ENCODE measurements at regions not wholly inside any gene's neighbourhood (a gene's known extent, or its start where the extent isn't known, plus 50 kb on each side); places are given as distances from the start of the nearest gene placed in this dataset.

DNA sequence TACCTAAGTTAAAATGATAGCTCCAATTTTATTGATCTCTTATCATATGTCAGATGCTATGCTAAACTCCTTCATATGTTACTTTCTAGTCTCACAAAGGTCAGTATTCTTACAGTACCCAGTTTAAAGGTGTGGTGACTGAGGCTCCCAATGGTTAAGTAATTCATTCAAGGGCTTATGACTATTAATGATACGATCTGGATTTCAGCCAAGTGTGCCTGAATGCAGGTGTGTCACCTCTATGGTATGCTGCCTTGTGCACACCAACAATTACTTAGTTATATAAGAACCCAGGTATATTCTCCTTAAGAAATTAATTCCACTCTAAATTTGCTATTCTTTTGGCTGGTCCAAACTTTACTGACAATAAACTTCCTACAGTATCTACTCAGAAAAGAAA, 84.6 kb upstream of the TRPC4 start:
- Histone ChIP-seq H3K36me3 (ENCODE audit: insufficient read depth, insufficient read length, low read length) (no peaks in the 10 kb centered on the region), H3K27me3 (ENCODE audit: insufficient read depth, insufficient read length) (no peaks in the 10 kb centered on the region), H3K4me3 (ENCODE audit: insufficient read length, low read depth) (no peak overlapping the region), H3K4me1 (ENCODE audit: insufficient read depth, insufficient read length) (no peaks in the 10 kb centered on the region), H3K9me3 (ENCODE audit: insufficient read depth, low read length) (no peaks in the 10 kb centered on the region), H3K9ac (ENCODE audit: insufficient read length, low read depth) (no peak overlapping the region)
- no peak for TF ChIP-seq SUZ12 (IDR thresholded peaks at IDR 0.05; ENCODE audit: extremely low read depth, insufficient read depth, insufficient read length)
- TF ChIP-seq ZNF274 (IDR thresholded peaks at IDR 0.05; ENCODE audit: low read depth, low read length): no peak
- no peak for TF ChIP-seq YY1 (IDR thresholded peaks at IDR 0.05; ENCODE audit: insufficient read depth, insufficient read length)
- no peak for DNase-seq (ENCODE audit: low read depth, low spot score)

DNA sequence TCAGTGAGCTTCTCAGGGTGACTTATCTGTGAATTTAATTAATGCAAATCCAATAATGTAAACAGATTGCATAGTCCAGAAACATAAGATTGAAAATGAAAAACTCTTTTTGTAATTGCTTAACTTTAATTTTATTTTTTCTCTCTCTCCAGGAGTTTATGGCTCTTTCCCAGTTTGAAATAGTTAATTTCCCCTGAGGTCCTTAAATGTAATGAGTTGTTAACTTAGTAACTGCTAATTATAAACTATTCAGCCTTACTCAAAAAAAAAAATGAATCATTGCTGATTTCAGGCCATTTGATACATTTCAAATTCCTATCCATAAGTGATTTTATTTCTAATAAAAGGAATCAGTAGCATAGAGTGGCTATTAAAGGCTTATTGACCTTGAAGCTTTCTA, 84.1 kb upstream of the TRPC4 start:
- no peak for DNase-seq (ENCODE audit: low read depth, low spot score)
- no peak overlapping the region for H3K4me3 ChIP-seq (ENCODE audit: insufficient read length, low read depth)
- H3K9ac ChIP-seq (ENCODE audit: insufficient read length, low read depth): no peak overlapping the region
- no peaks in the 10 kb centered on the region for H3K27me3 ChIP-seq (ENCODE audit: insufficient read depth, insufficient read length)
- no peaks in the 10 kb centered on the region for H3K9me3 ChIP-seq (ENCODE audit: insufficient read depth, low read length)
- no peaks in the 10 kb centered on the region for H3K36me3 ChIP-seq (ENCODE audit: insufficient read depth, insufficient read length, low read length)
- TF ChIP-seq SUZ12 (IDR thresholded peaks at IDR 0.05; ENCODE audit: extremely low read depth, insufficient read depth, insufficient read length) (no peak), ZNF274 (IDR thresholded peaks at IDR 0.05; ENCODE audit: low read depth, low read length) (no peak), YY1 (IDR thresholded peaks at IDR 0.05; ENCODE audit: insufficient read depth, insufficient read length) (no peak)
- no peaks in the 10 kb centered on the region for H3K4me1 ChIP-seq (ENCODE audit: insufficient read depth, insufficient read length)

DNA sequence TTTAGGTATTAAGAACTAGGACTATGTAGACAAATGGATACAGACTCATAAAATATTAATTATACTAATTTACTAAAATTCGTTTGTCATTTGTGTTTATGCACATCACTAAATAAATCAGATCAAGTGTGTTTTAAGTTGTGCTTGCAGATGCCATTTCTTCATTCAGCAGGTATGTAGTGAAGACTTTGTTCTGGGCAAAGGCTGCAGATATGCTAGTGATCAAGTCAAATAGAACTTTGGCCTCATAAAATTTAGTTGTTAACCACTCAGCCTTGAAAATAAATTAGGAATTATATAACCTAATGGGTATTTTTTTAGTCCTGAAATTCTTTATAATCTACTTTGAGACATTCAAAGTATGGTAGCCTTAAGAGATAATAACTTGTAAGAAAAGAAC, 80.4 kb upstream of the TRPC4 start:
- Histone ChIP-seq H3K4me3 (ENCODE audit: insufficient read length, low read depth) (no peak overlapping the region), H3K9ac (ENCODE audit: insufficient read length, low read depth) (no peak overlapping the region), H3K4me1 (ENCODE audit: insufficient read depth, insufficient read length) (no peaks in the 10 kb centered on the region), H3K9me3 (ENCODE audit: insufficient read depth, low read length) (no peaks in the 10 kb centered on the region), H3K36me3 (ENCODE audit: insufficient read depth, insufficient read length, low read length) (no peaks in the 10 kb centered on the region), H3K27me3 (ENCODE audit: insufficient read depth, insufficient read length) (no peaks in the 10 kb centered on the region)
- DNase-seq (ENCODE audit: low read depth, low spot score): no peak
- no peak for TF ChIP-seq ZNF274 (IDR thresholded peaks at IDR 0.05; ENCODE audit: low read depth, low read length)
- TF ChIP-seq SUZ12 (IDR thresholded peaks at IDR 0.05; ENCODE audit: extremely low read depth, insufficient read depth, insufficient read length): no peak
- no peak for TF ChIP-seq YY1 (IDR thresholded peaks at IDR 0.05; ENCODE audit: insufficient read depth, insufficient read length)

DNA sequence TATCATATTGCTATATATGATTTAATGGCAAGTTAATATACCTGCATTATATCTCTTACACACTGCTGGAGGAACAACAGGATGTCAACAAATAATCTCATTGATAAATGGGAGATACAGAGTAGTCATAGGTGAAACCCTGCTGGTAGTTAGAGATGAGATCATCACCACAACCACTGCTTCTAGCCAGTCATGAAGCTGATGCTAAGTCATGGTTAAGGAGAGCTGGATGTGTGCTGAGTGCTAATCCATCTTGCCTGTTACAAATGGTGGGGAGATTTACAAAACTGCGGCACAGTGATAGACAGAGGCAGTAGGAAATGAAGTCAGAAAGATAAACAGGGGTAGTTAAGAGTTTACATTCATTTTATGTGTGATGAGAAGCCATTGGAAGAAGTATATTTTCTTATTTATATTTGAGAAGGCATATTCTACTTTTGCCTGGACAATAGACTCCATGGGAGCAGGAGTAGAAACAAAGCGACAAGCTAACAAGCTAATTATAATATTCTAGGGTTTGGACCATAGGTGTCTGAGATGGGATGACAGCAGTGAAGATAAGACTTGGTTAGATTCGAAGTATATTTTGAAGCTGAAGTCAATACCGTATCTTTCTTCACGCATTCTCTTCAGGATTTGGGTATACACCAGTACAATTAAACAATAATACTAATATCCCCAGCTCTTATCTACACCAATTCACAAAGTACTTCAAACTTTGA, 78.0 kb upstream of the TRPC4 start:
- no peak overlapping the region for H3K4me3 ChIP-seq (ENCODE audit: insufficient read length, low read depth)
- no peak for DNase-seq (ENCODE audit: low read depth, low spot score)
- no peaks in the 10 kb centered on the region for H3K36me3 ChIP-seq (ENCODE audit: insufficient read depth, insufficient read length, low read length)
- TF ChIP-seq YY1 (IDR thresholded peaks at IDR 0.05; ENCODE audit: insufficient read depth, insufficient read length): no peak
- no peak for TF ChIP-seq ZNF274 (IDR thresholded peaks at IDR 0.05; ENCODE audit: low read depth, low read length)
- H3K27me3 ChIP-seq (ENCODE audit: insufficient read depth, insufficient read length): no peaks in the 10 kb centered on the region
- H3K9me3 ChIP-seq (ENCODE audit: insufficient read depth, low read length): no peaks in the 10 kb centered on the region
- no peaks in the 10 kb centered on the region for H3K4me1 ChIP-seq (ENCODE audit: insufficient read depth, insufficient read length)
- no peak overlapping the region for H3K9ac ChIP-seq (ENCODE audit: insufficient read length, low read depth)

DNA sequence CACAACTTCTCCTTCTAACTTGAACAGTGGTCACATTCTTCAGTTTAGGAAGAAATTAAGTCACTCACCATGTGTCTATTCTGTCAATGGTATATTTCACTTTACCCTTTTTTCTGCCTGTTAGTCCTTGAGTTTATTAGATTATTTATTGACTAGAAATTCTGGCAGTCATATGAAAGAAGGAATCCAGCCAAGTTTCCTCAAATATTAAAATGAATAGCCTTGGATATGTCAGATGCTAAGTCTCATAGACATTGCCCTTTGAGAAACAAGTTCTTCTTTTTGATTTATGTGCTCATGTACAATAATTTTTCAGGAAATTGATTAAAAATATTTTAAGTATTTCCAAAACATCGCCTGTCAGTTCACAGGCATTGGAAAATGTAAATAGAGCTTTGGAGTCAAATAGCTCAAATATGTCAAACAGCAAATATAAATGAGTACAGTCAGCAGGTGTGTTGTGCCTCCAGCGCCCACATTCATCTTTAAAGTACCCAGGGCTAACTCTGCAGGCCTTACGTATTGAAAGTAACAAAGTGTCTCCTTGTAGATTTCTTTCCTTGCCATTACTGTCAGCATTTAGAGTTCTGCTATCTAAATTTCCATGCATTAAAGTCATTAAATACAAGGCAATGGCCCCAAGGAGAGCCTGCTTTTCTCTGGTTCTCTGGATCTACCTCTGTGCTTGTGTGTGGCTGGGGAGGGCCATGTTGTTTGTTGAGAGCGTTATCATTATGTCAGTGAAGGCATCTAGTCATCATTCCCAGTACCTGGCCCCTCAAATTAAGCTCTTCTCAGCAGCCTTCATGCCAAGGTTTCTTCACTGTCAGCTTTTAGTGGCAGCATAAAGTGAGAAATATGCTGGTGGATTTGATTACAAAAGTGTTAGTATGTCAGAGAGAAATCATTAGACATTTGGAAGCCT, 76.3 kb upstream of the TRPC4 start:
- no peak overlapping the region for H3K9ac ChIP-seq (ENCODE audit: insufficient read length, low read depth)
- H3K36me3 ChIP-seq (ENCODE audit: insufficient read depth, insufficient read length, low read length): no peaks in the 10 kb centered on the region
- no peak for DNase-seq (ENCODE audit: low read depth, low spot score)
- TF ChIP-seq YY1 (IDR thresholded peaks at IDR 0.05; ENCODE audit: insufficient read depth, insufficient read length) (no peak), ZNF274 (IDR thresholded peaks at IDR 0.05; ENCODE audit: low read depth, low read length) (no peak), SUZ12 (IDR thresholded peaks at IDR 0.05; ENCODE audit: extremely low read depth, insufficient read depth, insufficient read length) (no peak)
- no peaks in the 10 kb centered on the region for H3K9me3 ChIP-seq (ENCODE audit: insufficient read depth, low read length)
- H3K4me1 ChIP-seq (ENCODE audit: insufficient read depth, insufficient read length): no peaks in the 10 kb centered on the region
- H3K27me3 ChIP-seq (ENCODE audit: insufficient read depth, insufficient read length): no peaks in the 10 kb centered on the region
- H3K4me3 ChIP-seq (ENCODE audit: insufficient read length, low read depth): no peak overlapping the region

DNA sequence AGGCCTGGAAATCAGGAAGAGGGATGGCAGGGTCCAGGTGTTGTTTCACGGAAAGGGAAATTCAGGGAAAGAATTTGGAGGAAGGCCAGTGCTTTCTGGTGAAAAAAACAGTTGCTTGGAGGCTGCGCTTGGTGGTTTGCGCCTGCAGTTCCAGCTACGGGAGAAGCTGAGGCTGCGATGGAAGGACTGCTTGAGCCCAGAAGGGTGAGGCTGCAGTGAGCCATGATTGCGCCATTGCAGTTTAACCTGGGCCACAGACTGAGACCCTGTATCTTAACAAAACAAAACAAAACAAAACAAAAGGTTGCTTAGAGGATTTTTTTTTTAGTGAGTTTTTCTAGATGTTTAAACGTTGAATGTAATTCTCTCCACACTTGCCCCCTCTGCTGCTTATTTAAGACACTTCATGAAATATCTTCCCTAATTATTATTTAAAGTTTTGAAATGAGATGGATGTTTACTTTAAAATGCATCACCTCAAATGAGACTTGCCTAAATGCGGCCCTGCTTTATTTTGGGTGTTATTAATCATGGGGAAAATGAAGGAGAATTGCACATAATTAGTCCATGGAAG, 75.4 kb upstream of the TRPC4 start:
- no peak overlapping the region for H3K9ac ChIP-seq (ENCODE audit: insufficient read length, low read depth)
- no peak for DNase-seq (ENCODE audit: low read depth, low spot score)
- H3K27me3 ChIP-seq (ENCODE audit: insufficient read depth, insufficient read length): no peaks in the 10 kb centered on the region
- no peaks in the 10 kb centered on the region for H3K4me1 ChIP-seq (ENCODE audit: insufficient read depth, insufficient read length)
- H3K36me3 ChIP-seq (ENCODE audit: insufficient read depth, insufficient read length, low read length): no peaks in the 10 kb centered on the region
- no peak overlapping the region for H3K4me3 ChIP-seq (ENCODE audit: insufficient read length, low read depth)
- no peaks in the 10 kb centered on the region for H3K9me3 ChIP-seq (ENCODE audit: insufficient read depth, low read length)
- TF ChIP-seq SUZ12 (IDR thresholded peaks at IDR 0.05; ENCODE audit: extremely low read depth, insufficient read depth, insufficient read length): no peak
- TF ChIP-seq ZNF274 (IDR thresholded peaks at IDR 0.05; ENCODE audit: low read depth, low read length): no peak
- TF ChIP-seq YY1 (IDR thresholded peaks at IDR 0.05; ENCODE audit: insufficient read depth, insufficient read length): no peak
